Kidney epithelial cell (primary cell): ENCODE measurements at regions not wholly inside any gene's neighbourhood (a gene's known extent, or its start where the extent isn't known, plus 50 kb on each side); places are given as distances from the start of the nearest gene placed in this dataset.
"Not testable (repeated sequence)": the region's sequence is repeated elsewhere in the genome, so short reads cannot be mapped to it uniquely, and the experiment has no call there.

Source experiments
- DNase-seq: peaks from one replicate; pipeline ENCODE4 v3.0.0-alpha.2; 2010; ENCODE audit warnings: low read depth
- H3K27me3 ChIP-seq: 2 replicates; pipeline ENCODE4 v1.6.0; 2011; ENCODE audit warnings: low read length; ENCODE audit not compliant: control insufficient read depth, insufficient read depth
- H3K36me3 ChIP-seq: 2 replicates; pipeline ENCODE4 v1.5.1; 2011; ENCODE audit warnings: low read length; ENCODE audit not compliant: control insufficient read depth, insufficient read depth
- H3K4me3 ChIP-seq: 2 replicates; pipeline ENCODE4 v1.5.1; 2011; ENCODE audit warnings: low read depth, mild to moderate bottlenecking, control low read depth, low read length
- TF ChIP-seq, protein P1 (sequence below): IDR thresholded peaks from 2 replicates; pipeline ENCODE4 v1.5.1; 2011; ENCODE audit warnings: mild to moderate bottlenecking, moderate library complexity, low read length, control low read depth, inconsistent platforms; ENCODE audit not compliant: insufficient read depth, poor library complexity, severe bottlenecking

- Histone ChIP-seq H3K36me3 (no peaks in the 10 kb centered on the region), H3K27me3 (no peaks in the 10 kb centered on the region), H3K4me3 (no peak overlapping the region)
- no peak for DNase-seq
- TF ChIP-seq, protein P1, sequence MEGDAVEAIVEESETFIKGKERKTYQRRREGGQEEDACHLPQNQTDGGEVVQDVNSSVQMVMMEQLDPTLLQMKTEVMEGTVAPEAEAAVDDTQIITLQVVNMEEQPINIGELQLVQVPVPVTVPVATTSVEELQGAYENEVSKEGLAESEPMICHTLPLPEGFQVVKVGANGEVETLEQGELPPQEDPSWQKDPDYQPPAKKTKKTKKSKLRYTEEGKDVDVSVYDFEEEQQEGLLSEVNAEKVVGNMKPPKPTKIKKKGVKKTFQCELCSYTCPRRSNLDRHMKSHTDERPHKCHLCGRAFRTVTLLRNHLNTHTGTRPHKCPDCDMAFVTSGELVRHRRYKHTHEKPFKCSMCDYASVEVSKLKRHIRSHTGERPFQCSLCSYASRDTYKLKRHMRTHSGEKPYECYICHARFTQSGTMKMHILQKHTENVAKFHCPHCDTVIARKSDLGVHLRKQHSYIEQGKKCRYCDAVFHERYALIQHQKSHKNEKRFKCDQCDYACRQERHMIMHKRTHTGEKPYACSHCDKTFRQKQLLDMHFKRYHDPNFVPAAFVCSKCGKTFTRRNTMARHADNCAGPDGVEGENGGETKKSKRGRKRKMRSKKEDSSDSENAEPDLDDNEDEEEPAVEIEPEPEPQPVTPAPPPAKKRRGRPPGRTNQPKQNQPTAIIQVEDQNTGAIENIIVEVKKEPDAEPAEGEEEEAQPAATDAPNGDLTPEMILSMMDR = no peak
Observed at GRCh38 chr9:97096793-97097192, 57.9 kb upstream of the CTSV start.

- peak; percentile 63 for DNase-seq
Observed at GRCh38 chr9:97089361-97089760, 50.4 kb upstream of the CTSV start.

More at GRCh38 chr9:97089361-97089760, 50.4 kb upstream of the CTSV start:
- not testable (repeated sequence) for H3K4me3 ChIP-seq, H3K36me3 ChIP-seq, H3K27me3 ChIP-seq
